Fibroblast of the aortic adventitia (primary cell): ENCODE measurements at regions not wholly inside any gene's neighbourhood (a gene's known extent, or its start where the extent isn't known, plus 50 kb on each side); places are given as distances from the start of the nearest gene placed in this dataset.
"Not testable (repeated sequence)": the region's sequence is repeated elsewhere in the genome, so short reads cannot be mapped to it uniquely, and the experiment has no call there.

Experiments
- DNase-seq: peaks from one replicate; pipeline ENCODE4 v3.0.0-alpha.2; 2010; ENCODE audit warnings: low read depth
- H3K4me3 ChIP-seq: 2 replicates; pipeline ENCODE4 v1.5.1; 2011; ENCODE audit warnings: low read depth, mild to moderate bottlenecking, control low read depth, low read length, moderate library complexity
- CTCF ChIP-seq: IDR thresholded peaks from 2 replicates; pipeline ENCODE4 v1.5.1; 2011; ENCODE audit warnings: mild to moderate bottlenecking, low read length, control low read depth, inconsistent platforms; ENCODE audit not compliant: insufficient read depth

GRCh38 chr13:106090001-106090400, 445.5 kb downstream of the EFNB2 start:
- H3K4me3 ChIP-seq: no peak overlapping the region
- no peak for TF ChIP-seq CTCF

GRCh38 chr13:106089261-106089980, 446.0 kb downstream of the EFNB2 start:
- H3K4me3 ChIP-seq: no peak overlapping the region
- no peak for TF ChIP-seq CTCF
- peak; percentile 34 for DNase-seq

More at GRCh38 chr13:106090001-106090400, 445.5 kb downstream of the EFNB2 start:
- no peak for DNase-seq

GRCh38 chr13:106088085-106088484, 447.4 kb downstream of the EFNB2 start:
- no peak overlapping the region for H3K4me3 ChIP-seq
- no peak for DNase-seq
- TF ChIP-seq CTCF: no peak

- DNase-seq: no peak
- TF ChIP-seq CTCF: no peak
- no peak overlapping the region for H3K4me3 ChIP-seq
These were observed 448.3 kb downstream of the EFNB2 start for GRCh38 chr13:106087201-106087600.

- no peak overlapping the region for H3K4me3 ChIP-seq
- TF ChIP-seq CTCF: peak; percentile 78
- peak; percentile 49 for DNase-seq
These were observed 451.7 kb downstream of the EFNB2 start for GRCh38 chr13:106083620-106084350.

GRCh38 chr13:106081221-106081620, 454.2 kb downstream of the EFNB2 start:
- H3K4me3 ChIP-seq, DNase-seq: not testable (repeated sequence)

GRCh38 chr13:106078191-106078590, 457.3 kb downstream of the EFNB2 start:
- DNase-seq: peak; percentile 11
- TF ChIP-seq CTCF: no peak
- H3K4me3 ChIP-seq: no peak overlapping the region
